ENCODE measurements at regions not wholly inside any gene's neighbourhood (a gene's known extent, or its start where the extent isn't known, plus 50 kb on each side); places are given as distances from the start of the nearest gene placed in this dataset.

GRCh38 chr1:221239181-221239580 lies 359.9 kb downstream of the HLX start:
- Histone ChIP-seq H3K4me1 (ENCODE audit: control insufficient read depth, extremely low read depth, insufficient read depth, low read length) (no peaks in the 10 kb centered on the region), H2AFZ (ENCODE audit: control insufficient read depth, low read length) (no peak overlapping the region), H3K4me2 (ENCODE audit: control insufficient read depth, extremely low read depth, insufficient read depth, low read depth, low read length) (no peak overlapping the region), H3K27me3 (ENCODE audit: control insufficient read depth, extremely low read depth, insufficient read depth, low read length) (no peaks in the 10 kb centered on the region), H3K27ac (ENCODE audit: control insufficient read depth, insufficient read depth, low read length) (no peak overlapping the region), H3K36me3 (ENCODE audit: control insufficient read depth in 2 of 2, extremely low read depth in 1 of 2, insufficient read depth in 2 of 2, low read length in 2 of 2) (no peaks in the 10 kb centered on the region), H3K79me2 (ENCODE audit: control insufficient read depth, insufficient read depth, low read length) (no peaks in the 10 kb centered on the region), H4K20me1 (ENCODE audit: control insufficient read depth, extremely low read depth, insufficient read depth, low read length) (no peaks in the 10 kb centered on the region), H3K9me3 (ENCODE audit: control insufficient read depth, low read depth, low read length) (no peaks in the 10 kb centered on the region), H3K4me3 (ENCODE audit: control insufficient read depth in 2 of 3, extremely low read depth in 1 of 3, insufficient read depth in 2 of 3, low read depth in 1 of 3, low read length in 3 of 3) (no peak overlapping the region), H3K9me1 (ENCODE audit: control insufficient read depth, extremely low read depth, insufficient read depth, low read length) (no peaks in the 10 kb centered on the region), H3K9ac (ENCODE audit: control insufficient read depth, extremely low read depth, insufficient read depth, low read length) (no peak overlapping the region)
- TF ChIP-seq EZH2 (IDR thresholded peaks at IDR 0.05; ENCODE audit: low read length): no peak
- TF ChIP-seq, protein P1, sequence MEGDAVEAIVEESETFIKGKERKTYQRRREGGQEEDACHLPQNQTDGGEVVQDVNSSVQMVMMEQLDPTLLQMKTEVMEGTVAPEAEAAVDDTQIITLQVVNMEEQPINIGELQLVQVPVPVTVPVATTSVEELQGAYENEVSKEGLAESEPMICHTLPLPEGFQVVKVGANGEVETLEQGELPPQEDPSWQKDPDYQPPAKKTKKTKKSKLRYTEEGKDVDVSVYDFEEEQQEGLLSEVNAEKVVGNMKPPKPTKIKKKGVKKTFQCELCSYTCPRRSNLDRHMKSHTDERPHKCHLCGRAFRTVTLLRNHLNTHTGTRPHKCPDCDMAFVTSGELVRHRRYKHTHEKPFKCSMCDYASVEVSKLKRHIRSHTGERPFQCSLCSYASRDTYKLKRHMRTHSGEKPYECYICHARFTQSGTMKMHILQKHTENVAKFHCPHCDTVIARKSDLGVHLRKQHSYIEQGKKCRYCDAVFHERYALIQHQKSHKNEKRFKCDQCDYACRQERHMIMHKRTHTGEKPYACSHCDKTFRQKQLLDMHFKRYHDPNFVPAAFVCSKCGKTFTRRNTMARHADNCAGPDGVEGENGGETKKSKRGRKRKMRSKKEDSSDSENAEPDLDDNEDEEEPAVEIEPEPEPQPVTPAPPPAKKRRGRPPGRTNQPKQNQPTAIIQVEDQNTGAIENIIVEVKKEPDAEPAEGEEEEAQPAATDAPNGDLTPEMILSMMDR (optimal IDR thresholded peaks at IDR 0.05 in 1 of 3, IDR thresholded peaks at IDR 0.05 in 1 of 3, conservative IDR thresholded peaks at IDR 0.05 in 1 of 3; ENCODE audit: extremely low read depth in 1 of 3, insufficient read depth in 2 of 3, low read length in 3 of 3): no peak
- dilution Hi-C loops (cut with MboI; ENCODE audit: extremely low pct_ligation_motif_present, low sequenced_read_pairs): no loop called here
- DNase-seq (ENCODE audit: low read depth, low spot score) (no peak), FAIRE-seq (no peak)

DNA sequence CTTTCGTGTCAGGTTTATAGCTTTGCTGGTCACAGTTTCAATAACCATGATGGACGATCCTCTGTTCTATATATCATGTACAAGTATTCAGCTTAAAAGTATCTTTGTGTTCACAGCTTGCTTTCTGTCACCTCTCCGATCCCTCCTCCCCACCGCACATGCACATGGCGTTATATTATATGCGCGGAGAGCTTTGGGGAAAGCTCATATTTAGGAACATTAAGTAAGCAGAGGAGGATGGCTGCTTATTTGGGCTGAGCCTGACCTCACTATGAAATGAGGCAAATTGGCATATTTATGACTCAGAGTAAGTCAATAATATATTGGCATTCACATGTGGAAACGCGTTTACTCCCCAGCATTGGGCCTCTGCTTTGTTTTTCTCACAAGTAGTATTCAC lies 360.5 kb downstream of the HLX start:
- Histone ChIP-seq H3K4me3 (ENCODE audit: control insufficient read depth in 2 of 3, extremely low read depth in 1 of 3, insufficient read depth in 2 of 3, low read depth in 1 of 3, low read length in 3 of 3) (no peak overlapping the region), H3K27ac (ENCODE audit: control insufficient read depth, insufficient read depth, low read length) (no peak overlapping the region), H3K4me2 (ENCODE audit: control insufficient read depth, extremely low read depth, insufficient read depth, low read depth, low read length) (no peak overlapping the region), H3K9ac (ENCODE audit: control insufficient read depth, extremely low read depth, insufficient read depth, low read length) (no peak overlapping the region), H3K79me2 (ENCODE audit: control insufficient read depth, insufficient read depth, low read length) (no peaks in the 10 kb centered on the region), H3K9me3 (ENCODE audit: control insufficient read depth, low read depth, low read length) (no peaks in the 10 kb centered on the region), H2AFZ (ENCODE audit: control insufficient read depth, low read length) (no peak overlapping the region), H3K36me3 (ENCODE audit: control insufficient read depth in 2 of 2, extremely low read depth in 1 of 2, insufficient read depth in 2 of 2, low read length in 2 of 2) (no peaks in the 10 kb centered on the region), H3K9me1 (ENCODE audit: control insufficient read depth, extremely low read depth, insufficient read depth, low read length) (no peaks in the 10 kb centered on the region), H4K20me1 (ENCODE audit: control insufficient read depth, extremely low read depth, insufficient read depth, low read length) (no peaks in the 10 kb centered on the region), H3K27me3 (ENCODE audit: control insufficient read depth, extremely low read depth, insufficient read depth, low read length) (no peaks in the 10 kb centered on the region), H3K4me1 (ENCODE audit: control insufficient read depth, extremely low read depth, insufficient read depth, low read length) (no peaks in the 10 kb centered on the region)
- TF ChIP-seq, protein P1 (optimal IDR thresholded peaks at IDR 0.05 in 1 of 3, IDR thresholded peaks at IDR 0.05 in 1 of 3, conservative IDR thresholded peaks at IDR 0.05 in 1 of 3; ENCODE audit: extremely low read depth in 1 of 3, insufficient read depth in 2 of 3, low read length in 3 of 3): no peak
- no peak for TF ChIP-seq EZH2 (IDR thresholded peaks at IDR 0.05; ENCODE audit: low read length)
- DNase-seq (ENCODE audit: low read depth, low spot score): no peak
- FAIRE-seq: no peak
- dilution Hi-C loops (cut with MboI; ENCODE audit: extremely low pct_ligation_motif_present, low sequenced_read_pairs): no loop called here
